SIG-M5 treated with dmso at 0.1 percent for 504 hours (cell line): ENCODE measurements at regions not wholly inside any gene's neighbourhood (a gene's known extent, or its start where the extent isn't known, plus 50 kb on each side); places are given as distances from the start of the nearest gene placed in this dataset.
"Not testable (repeated sequence)": the region's sequence is repeated elsewhere in the genome, so short reads cannot be mapped to it uniquely, and the experiment has no call there.

Source experiments
- DNase-seq: peaks from one replicate; lab custom pipeline; 2025; ENCODE audit not compliant: unreplicated experiment; lab: John Stamatoyannopoulos, UW

DNA sequence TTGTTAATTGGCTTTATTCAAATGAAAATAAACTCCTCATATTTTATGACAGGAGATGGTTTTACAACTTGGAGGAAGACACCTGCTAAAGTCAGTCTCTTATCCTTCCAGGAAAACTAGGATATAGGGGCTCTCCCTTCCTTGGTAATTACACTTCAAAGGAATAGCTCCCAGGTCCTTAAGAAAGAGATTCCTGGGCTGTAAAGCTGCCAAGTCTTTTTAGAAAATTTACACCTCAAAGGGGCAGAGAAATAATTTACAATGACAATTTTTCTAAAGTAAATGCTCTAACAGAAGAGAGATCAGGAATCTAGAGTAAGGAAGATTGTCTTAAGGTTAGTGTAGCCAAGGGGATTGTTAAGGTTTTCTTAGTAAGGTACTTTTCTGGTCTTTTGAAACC, 1359.0 kb downstream of the OLFM4 start:
- DNase-seq: no peak

DNA sequence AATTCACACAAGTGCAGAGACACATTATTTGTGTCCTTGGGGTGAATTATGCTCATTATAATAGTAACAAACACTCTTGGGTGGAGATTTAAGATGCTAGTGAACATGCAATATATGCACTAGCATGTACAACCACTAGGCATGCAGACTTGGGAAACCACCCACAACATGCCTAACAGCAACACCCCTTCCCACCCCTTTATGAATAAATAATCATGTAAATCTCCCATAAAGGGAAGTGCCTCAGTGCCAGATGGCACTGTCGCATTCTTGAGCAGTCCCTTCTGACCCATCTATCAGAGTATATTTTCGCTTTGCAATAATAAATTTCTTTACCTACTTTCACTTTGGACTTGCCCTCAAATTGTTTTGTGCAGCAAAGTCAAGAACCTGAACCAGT, 1362.2 kb downstream of the OLFM4 start:
- no peak for DNase-seq

DNA sequence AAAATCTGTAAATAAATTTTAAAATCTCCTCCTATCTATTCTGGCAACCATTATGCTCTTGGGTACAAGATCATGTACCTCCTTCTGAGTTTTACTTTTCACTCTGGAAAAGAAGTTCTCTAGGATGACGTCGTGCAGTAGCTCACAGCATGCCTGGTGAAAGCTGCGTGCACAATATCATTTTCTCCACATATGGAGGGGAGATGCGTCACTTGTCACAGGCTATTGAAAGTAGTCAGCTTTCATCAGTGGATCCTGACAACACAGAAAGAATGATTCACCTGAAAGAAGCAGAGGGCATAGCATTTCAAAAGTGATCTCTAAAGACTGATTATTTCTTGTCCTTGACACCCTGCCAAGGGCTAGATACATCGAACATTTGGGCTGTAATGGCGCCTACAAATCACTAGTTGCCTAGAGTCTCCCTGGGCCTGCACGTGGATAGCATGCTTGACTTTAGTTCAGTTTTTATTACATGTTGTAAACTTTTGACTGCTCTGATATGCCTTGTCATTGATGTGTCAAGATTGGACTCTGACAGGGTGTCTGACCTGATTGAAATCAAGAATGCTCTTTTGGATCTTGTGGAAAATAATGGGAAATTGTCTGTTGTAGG, 1365.6 kb downstream of the OLFM4 start:
- DNase-seq: no peak

DNA sequence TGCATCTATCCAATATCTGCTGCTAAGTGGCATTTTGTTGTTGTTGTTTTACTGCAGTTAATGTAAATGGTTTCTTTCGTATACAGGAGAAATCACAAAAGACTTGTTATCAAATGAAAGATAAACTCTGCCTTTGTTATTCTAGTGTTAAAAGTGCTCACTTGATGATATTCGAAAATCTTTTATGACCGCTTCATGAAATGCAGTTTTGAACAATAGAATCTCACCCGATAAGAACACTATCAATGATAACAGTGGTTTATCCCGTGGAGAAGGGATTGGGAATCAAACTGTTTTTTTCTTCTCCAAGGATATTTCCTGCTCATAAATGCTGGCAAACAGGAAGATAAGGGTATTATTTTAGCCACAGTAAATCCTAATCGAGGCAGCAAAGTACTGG, 1366.3 kb downstream of the OLFM4 start:
- no peak for DNase-seq

DNA sequence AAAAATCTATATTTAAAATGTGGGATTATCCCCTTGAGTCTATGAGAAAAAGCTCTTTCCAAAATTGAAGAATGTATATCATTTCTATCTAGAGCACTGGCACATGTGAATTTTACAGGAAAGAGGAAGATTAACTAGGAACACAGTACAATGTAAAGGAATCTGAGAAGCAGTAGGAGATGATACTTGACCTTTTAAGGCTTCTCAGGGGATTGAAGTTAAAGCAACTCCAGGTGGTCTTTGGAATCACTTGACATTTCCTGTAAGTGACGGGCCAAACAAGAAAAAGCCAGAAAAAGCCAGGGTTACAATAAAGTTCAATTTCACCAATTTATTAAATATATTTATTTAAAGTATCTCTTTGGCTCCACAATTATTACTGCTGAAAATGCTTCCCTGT, 1373.9 kb downstream of the OLFM4 start:
- no peak for DNase-seq

DNA sequence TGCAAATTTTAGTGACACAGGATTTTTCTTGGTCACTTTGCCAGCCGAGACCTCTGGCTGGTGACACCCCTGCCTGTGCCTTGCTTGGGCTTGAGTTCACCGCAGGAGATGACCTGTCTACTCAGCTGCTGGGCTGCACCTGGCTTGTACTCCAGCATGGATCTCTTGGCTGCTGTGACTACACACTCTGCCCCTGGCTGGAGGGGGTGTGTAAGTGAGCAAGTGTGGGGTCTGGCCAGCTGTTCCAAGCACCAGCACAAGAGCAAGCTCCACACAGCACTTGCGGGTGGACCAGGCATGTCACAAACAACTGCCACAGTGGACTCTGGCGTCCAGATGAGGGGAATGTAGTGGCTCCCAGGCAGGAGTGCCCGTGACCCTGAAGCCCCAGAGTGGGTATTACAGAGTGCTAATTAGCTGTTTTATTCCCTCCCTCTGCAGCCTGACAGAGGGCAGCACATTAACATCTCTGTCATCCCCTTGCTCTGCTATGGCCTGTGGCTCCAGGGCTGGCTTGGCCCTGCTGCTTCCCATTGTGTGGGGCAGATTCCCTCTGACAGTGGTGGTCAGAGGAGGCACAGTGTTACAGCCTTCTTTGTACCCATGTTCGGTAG, 1387.2 kb downstream of the OLFM4 start:
- no peak for DNase-seq

DNA sequence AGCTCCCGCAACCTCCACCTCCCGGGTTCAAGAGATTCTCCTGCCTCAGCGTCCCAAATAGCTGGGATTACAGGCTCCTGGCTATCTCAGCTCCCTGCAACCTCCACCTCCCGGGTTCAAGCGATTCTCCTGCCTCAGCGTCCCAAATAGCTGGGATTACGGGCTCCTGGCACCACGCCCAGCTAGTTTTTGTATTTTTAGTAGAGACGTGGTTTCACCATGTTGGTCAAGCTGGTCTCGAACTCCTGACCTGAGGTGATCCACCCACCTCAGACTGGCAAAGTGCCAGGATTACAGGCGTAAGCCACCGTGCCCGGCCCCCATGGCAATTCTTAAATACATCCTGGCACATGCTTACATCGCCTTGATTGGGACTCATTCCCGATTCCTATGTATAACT, 1394.3 kb downstream of the OLFM4 start:
- not testable (repeated sequence) for DNase-seq

DNA sequence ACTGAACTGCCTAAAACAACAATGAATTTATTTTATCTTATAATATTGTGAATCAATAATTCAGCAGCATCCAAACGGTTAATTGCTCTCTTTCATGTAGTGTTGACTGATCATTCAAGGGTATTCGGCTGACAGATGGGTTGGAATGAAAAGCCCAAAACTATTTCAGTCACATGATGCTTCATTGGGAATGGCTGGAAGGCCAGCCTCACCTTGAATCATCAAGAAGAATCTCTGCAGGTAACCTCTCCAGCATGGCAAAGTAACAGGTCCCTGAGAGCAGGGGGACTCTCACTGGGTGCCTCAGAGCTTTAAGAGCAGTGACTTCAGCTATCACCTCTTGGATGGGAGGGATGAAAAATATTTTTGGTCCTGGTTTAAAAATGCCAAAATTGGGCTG, 1395.7 kb downstream of the OLFM4 start:
- no peak for DNase-seq

DNA sequence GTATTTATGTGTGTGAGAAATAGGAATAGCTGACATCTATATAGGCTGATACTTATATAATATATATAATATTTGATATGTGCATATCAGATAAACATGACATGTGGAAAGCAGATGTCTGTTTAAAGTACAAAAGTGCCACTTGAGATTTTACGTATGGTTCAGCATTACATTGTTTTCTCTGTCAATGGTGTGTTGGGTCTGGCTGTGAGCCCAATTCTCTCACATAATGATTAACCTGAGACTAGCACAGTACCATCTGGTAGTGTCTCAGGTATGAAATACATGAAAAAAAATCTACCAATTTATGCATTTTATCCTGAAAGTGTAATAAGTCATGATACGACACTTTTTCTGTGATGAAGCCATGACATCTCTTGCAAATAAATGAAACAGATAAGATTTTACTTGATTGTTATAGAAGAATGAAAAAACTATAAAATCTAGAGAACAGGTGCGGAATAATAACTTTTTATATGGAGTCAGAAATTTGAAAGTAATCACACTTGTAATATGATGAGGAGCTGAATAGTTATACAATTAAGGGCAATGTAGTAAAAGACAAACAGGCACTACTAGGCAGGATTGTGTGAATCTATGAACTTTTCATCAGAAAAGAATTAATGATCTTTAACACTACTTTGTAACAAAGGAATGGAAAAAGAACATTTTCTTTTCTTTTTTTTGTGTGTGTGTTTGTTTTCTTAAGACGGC, 1405.0 kb downstream of the OLFM4 start:
- no peak for DNase-seq

DNA sequence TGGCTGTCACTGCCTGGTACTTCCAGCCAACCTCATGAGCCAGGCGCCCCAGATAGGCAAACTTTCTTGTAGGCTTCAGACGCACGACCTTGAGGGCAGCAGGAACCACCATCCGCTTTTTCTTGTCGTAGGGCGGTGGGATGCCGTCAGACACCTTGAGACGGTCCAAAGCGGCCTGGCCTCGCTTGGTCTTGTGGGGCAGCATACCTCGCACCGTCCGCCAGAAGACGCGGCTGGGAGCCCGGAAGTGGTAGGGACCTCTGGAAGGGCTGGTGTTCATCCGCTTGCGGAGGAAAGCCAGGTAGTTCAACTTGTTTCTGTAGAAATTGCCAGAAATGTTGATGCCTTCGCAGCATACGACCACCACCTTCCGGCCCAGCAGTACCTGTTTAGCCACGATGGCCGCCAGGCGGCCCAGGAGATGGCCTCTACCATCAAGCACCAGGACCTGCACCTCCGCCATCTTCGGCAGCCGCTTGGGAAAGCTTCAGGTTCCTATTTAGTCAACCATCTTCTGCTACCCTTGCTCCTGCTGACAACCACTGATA, 1412.3 kb downstream of the OLFM4 start:
- DNase-seq: not testable (repeated sequence)

DNA sequence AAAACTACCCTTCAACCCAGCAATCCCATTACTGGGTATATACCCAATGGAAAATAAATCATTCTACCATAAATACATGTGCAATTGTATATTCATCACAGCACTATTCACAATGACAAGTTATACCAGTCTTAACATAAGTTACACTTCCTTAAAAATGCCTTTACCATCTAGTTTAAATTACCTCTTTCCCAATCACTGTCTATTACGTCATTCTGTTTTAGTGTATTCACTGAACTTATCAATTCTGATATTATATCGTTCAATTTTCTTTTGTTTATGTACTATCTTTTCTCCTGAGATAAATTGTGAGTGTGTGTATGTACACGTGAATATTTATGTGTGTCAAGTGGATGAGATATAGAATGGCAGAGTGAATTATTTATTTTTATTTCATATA, 1416.8 kb downstream of the OLFM4 start:
- peak; percentile 32 for DNase-seq

DNA sequence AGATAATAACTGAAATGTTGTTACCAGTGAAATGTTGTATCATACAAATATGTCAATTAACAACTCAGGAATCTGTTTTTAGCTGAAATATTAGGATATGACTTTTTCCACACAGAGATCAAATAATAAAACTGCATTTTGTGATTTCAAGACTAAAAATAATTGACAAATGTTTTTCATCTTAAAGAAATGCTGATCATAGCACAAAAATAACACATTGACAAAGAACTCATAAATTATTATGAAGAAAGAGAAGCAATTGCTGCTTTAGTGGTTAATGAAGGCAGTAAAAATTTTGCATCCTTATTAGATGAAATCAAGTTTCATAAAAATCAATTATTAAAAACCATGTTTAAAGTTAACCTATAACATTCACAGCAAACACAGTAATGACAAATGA, 1417.3 kb downstream of the OLFM4 start:
- DNase-seq: no peak

DNA sequence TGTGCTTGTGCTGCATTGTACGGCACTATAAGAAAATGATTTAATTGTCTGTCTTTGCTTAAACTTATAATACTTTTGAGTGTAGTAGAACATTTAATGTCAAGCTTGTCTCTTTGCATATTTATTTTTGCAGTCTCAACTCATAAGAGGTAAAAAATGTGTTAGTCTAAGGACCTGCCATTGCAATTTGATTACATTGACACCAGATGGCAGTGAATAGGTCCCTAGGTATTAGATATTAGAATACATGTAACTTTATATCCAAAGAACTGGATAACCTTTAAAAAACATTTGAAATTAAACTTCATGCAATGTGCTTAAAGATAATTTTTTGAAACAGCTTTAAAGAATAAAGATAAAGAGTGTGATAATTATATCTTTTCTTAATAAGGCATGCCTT, 1421.3 kb downstream of the OLFM4 start:
- peak; percentile 9 for DNase-seq

DNA sequence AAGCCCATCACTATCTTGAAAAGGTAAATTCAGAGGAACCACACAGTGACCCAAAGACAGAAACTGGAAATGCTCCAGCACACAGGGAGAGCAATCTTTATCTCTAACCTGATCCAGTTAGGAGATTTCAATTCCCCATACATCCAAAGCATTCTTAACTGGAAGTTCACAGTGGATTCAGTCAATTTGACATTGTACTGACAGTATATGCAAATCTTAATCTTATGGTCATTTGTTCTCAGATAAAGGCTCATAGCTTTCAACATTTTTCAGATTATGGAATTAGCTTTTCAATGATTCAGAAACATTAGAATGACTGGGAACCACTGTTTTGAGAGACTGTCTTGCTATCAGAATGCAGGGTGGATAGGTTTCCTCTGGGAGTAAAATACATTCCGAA, 1455.6 kb downstream of the OLFM4 start:
- no peak for DNase-seq

DNA sequence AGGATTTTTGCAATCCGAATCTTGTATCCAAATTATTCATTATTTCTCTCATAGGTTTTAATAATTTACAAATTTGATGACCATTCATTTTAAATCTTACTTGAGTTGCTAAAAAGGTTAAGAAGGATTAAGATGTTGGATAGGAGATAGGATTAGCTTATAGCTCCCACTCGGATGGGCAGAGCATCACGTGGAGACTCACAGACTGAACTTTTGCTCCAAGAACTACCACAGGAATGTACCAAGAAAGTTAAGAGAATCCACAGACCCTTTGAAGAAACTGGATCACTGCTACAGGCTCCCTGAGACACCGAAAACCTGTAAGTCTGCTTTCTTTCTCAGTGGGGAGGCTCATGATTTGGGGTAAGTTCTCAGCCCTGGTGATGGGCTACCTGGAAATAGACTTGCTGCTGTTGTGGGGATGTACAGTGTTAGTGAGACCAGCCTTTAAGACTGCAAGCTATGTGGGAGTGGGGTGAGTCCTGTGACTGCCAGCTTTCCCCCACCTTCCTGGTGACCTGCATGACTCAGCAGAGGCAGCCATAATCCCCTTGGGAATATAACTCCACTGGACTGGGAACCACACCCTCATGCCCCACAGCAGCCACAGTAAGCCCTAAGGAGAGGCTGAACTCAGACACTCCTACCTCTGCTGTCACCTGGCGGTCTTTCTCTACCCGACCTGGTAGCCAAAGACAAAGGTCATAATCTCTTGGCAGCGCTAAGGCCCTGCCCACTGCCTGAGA, 1458.0 kb downstream of the OLFM4 start:
- DNase-seq: no peak

DNA sequence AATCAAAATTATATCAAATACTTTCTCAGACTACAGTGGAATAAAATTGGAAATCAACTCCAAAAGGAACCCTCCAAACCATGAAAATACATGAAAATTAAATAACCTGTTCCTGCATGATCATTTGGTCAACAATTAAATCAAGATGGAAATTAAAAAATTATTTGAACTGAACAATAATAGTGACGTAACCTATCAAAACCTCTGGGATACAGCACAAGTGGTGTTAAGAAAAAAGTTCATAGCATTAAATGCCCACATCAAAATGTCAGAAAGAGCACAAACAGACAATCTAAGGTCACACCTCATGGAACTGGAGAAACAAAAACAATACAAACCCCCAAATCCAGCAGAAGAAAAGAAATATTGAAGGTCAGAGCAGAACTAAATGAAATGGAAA, 1460.7 kb downstream of the OLFM4 start:
- no peak for DNase-seq

DNA sequence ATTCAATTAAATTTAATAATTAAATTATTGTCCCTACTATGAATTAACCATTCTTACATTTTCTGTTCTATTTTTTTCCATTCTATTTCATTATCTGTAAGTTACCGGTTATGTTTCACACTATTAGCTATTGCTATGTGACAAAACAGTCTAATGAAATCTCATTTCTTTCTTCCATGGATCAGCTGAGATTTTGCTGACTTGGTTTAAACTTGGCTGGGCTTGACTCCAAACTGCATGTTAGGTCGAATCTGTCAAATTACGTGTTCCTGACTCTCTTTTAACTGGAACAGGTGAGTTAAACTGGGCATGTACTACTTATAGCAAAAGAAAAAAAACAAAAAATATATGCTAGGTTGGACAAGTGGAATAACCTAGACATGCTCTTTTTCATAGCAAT, 1464.4 kb downstream of the OLFM4 start:
- no peak for DNase-seq

DNA sequence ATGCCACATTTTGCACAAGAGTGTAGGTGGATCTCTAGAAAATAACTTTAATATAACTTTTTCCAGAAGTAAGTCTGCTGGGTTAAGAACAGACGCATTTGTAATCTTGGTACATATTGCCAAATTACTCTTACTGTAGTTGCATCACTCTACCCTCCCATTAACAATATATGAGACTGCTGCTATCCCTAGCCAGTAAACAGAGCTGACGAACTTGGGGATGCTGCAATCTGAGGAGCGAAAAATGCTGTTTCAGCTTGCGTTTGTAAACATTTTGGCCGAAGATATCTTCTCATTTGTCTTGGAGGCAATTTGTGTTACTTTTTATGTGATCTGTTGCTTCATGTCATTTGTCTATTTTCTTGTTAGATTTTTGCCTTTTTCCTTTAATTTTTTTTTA, 1482.8 kb downstream of the OLFM4 start:
- peak; percentile 39 for DNase-seq

DNA sequence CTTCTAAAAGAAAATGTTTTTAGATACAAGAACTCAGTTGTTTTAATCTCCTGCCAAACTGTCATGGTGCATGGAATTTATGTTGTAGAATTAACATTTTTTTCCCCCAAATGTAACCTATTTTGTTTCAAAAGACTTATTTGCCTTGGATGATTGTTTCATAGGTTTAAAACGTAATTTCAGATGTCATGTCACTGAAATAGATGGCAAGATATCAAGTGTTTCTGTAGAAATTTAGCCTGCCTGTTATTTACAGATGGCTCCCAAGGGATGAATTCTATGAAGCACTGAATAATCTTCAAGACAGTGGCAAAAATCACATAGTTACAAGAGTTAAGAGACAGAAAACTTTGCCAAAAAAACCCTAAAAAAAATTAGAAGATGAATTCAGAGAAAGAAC, 1484.6 kb downstream of the OLFM4 start:
- no peak for DNase-seq

DNA sequence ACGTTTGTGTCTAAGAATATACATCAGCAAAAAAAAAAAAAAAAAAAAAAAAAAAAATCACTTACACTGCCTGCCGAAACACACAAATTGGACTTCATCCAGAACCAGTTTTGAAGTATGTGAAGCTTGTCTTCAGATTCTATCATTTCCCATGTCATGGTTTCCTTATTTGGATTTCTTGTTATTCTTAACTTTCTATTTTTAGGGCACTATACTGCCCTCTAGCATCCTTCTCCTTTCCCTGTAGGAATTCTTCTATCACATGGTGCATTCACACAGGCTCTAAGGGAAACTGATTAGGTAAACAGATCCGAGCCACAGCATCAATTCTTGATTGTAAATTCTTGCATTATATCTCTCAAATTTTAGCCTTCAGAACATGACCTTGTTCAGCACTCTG, 1507.5 kb downstream of the OLFM4 start:
- no peak for DNase-seq

DNA sequence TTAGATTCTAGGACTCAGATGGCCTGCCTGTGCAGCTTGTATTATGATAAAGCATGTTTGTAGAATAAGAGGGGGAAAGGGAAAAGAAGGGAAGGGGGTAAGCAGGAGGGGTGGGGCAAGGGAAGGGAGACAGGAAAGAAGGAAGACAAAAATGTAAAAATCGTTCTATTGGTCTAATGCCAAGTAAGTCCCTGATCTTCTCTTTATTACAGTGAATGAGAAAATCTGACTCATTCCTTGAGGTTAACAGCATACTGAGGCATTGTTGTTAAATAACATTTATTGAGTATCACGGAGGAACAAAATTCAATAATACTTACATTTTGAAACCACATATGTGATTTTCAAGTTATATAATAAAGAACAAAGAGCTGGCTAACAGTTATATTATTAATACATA, 1534.7 kb downstream of the OLFM4 start:
- DNase-seq: no peak

DNA sequence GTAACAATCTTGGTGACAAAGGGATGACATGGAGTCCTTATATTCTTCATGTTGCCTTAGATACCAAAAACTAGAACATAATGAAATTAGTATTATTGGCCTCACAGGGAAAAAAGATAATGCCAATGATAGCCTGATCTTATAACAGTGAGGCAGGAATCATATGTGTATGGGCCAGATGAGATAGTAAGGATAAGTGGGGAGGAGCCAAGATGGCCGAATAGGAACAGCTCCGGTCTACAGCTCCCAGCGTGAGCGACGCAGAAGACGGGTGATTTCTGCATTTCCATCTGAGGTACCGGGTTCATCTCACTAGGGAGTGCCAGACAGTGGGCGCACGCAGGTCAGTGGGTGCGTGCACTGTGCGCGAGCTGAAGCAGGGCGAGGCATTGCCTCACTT, 1543.4 kb downstream of the OLFM4 start:
- DNase-seq: not testable (repeated sequence)
